Spleen (tissue), 7 donors: ENCODE measurements at regions not wholly inside any gene's neighbourhood (a gene's known extent, or its start where the extent isn't known, plus 50 kb on each side); places are given as distances from the start of the nearest gene placed in this dataset.

Experiments
- POLR2A ChIP-seq, 3 donors: fragments of 450-650 bp; IDR thresholded peaks; one replicate each; pipeline ENCODE4 v1.5.1; 2017; ENCODE audit warnings: antibody characterized with exemption in 3 of 3, mild to moderate bottlenecking in 1 of 3
- TF ChIP-seq, protein P1 (sequence below), 11 experiments: fragments of 200-600 bp in 7 of 11; fragments of 450-650 bp in 4 of 11; sonication (generic) in 4 of 11; IDR thresholded peaks in 8 of 11; conservative IDR thresholded peaks in 3 of 11; 1 replicate in 7 of 11; 2 replicates in 4 of 11; pipeline versions ENCODE4 v1.4.0 to v1.8.0; 2016 to 2021; ENCODE audit warnings: antibody characterized with exemption in 11 of 11, inconsistent platforms in 4 of 11, mild to moderate bottlenecking in 1 of 11
- donor health status: DM: no; HTN: no; CAD: no; lungs with moderate emphysema.
- donor health status: DM: no; HTN: no; CAD: no.
- donor health status: DM: no; HTN: no; CAD: no.

DNA sequence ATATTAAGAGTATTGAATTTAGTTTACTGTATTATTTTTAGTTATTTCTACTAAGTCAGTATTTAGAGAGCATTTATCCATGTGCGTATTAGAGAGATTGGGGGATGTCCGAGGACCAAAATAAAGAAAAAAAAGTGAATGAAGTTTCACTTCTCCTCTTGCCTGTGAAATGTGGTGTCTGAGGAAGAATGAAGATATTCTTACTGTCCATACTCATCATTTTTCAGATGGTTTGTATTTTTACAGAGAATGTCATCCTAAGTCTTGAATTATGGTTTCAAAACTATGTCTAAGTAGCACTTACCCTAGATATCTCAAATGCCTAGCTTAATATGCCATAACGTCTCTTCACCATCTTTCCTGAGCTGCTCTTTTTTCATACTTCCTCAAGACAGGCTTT lies 854.3 kb downstream of the C4orf33 start:
- TF ChIP-seq, protein P1, sequence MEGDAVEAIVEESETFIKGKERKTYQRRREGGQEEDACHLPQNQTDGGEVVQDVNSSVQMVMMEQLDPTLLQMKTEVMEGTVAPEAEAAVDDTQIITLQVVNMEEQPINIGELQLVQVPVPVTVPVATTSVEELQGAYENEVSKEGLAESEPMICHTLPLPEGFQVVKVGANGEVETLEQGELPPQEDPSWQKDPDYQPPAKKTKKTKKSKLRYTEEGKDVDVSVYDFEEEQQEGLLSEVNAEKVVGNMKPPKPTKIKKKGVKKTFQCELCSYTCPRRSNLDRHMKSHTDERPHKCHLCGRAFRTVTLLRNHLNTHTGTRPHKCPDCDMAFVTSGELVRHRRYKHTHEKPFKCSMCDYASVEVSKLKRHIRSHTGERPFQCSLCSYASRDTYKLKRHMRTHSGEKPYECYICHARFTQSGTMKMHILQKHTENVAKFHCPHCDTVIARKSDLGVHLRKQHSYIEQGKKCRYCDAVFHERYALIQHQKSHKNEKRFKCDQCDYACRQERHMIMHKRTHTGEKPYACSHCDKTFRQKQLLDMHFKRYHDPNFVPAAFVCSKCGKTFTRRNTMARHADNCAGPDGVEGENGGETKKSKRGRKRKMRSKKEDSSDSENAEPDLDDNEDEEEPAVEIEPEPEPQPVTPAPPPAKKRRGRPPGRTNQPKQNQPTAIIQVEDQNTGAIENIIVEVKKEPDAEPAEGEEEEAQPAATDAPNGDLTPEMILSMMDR (IDR thresholded peaks at IDR 0.05 in 8 of 11, conservative IDR thresholded peaks at IDR 0.05 in 3 of 11) = no peak
- TF ChIP-seq POLR2A (IDR thresholded peaks at IDR 0.05) = no peak
